ENCODE measurements at regions not wholly inside any gene's neighbourhood (a gene's known extent, or its start where the extent isn't known, plus 50 kb on each side); places are given as distances from the start of the nearest gene placed in this dataset.

DNA sequence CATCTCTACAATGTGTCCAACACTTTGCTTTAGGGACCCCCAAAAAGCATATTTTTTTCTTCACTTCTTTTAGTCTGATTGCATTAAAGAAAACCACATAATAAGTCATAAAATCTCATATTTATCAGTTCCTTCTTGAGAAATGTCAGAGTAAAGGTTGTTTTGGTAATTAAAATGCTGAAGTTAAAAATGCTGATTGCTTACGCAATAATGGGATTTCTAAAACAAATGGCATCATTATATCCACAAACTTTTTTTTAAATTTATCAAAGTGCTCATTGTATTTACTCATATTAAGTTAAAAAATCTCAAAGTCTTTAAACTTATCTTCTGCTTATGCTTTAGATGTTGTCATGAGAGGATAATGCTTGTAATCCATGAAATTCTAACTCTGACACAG, 737.2 kb upstream of the ARGLU1 start:
- no peaks in the 10 kb centered on the region for H3K9me3 ChIP-seq (replicated peaks)
- H3K27ac ChIP-seq (replicated peaks): no peak overlapping the region
- H3K27me3 ChIP-seq (ENCODE audit: low read depth): no peaks in the 10 kb centered on the region
- H3K4me1 ChIP-seq: no peaks in the 10 kb centered on the region
- H3K36me3 ChIP-seq: no peaks in the 10 kb centered on the region
- intact Hi-C loops (cut with micrococcal nuclease): no loop called here
- H3K4me3 ChIP-seq: no peak overlapping the region
- no peak for DNase-seq
- TF ChIP-seq, protein P1, sequence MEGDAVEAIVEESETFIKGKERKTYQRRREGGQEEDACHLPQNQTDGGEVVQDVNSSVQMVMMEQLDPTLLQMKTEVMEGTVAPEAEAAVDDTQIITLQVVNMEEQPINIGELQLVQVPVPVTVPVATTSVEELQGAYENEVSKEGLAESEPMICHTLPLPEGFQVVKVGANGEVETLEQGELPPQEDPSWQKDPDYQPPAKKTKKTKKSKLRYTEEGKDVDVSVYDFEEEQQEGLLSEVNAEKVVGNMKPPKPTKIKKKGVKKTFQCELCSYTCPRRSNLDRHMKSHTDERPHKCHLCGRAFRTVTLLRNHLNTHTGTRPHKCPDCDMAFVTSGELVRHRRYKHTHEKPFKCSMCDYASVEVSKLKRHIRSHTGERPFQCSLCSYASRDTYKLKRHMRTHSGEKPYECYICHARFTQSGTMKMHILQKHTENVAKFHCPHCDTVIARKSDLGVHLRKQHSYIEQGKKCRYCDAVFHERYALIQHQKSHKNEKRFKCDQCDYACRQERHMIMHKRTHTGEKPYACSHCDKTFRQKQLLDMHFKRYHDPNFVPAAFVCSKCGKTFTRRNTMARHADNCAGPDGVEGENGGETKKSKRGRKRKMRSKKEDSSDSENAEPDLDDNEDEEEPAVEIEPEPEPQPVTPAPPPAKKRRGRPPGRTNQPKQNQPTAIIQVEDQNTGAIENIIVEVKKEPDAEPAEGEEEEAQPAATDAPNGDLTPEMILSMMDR (IDR thresholded peaks at IDR 0.05; ENCODE audit: borderline replicate concordance): no peak

DNA sequence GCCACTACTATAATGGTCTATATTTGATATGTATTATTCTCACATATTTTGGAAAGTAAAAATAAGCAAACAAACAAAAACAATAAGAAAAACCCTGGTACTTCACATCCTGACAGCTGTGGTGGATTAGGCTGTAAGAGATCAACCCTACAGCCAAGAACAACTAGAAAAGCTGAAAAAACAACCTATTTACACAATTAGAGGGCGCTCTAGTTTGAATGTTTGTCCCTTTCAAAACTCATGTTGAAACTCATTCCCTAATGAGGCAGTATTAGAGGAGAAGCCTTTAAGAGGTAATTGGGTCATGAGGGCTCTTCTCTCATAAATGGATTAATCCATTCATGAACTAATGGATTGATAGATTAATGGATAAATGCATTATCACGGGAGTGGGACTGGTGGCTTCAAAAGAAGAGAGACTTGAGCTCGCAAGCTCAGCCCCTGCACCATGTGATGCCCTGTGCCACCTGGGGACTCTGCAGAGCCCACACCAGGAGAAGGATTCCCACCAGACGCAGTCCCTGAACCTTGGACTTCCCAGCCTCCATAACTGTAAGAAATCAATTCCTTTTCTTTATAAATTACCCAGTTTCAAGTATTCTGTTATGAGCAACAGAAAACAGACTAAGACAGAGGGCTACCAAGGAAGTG, 733.9 kb upstream of the ARGLU1 start:
- no peak overlapping the region for H3K27ac ChIP-seq (replicated peaks)
- no peak for DNase-seq
- no peaks in the 10 kb centered on the region for H3K36me3 ChIP-seq
- no peaks in the 10 kb centered on the region for H3K27me3 ChIP-seq (ENCODE audit: low read depth)
- H3K9me3 ChIP-seq (replicated peaks): no peaks in the 10 kb centered on the region
- H3K4me1 ChIP-seq: no peaks in the 10 kb centered on the region
- intact Hi-C loops (cut with micrococcal nuclease): no loop called here
- no peak overlapping the region for H3K4me3 ChIP-seq
- TF ChIP-seq, protein P1 (IDR thresholded peaks at IDR 0.05; ENCODE audit: borderline replicate concordance): no peak

DNA sequence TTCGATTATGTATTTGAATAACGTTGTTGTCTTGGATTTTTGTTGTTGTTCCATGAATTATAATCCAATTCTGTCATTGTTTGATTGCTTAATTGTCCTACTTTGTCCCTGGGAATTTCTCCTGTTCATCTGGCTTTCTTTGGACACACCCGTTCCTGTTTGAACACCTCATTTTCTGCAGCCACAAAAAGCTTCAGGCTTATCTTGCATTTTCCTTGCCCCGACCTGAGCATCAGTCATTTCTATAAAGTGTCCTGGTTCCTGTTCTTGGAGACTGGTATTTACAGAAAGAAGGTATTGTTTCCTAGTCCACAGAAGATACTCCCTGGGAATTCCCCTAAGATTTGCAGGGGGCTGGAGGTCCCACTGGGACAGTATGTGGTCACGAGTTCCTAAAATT, 731.8 kb upstream of the ARGLU1 start:
- Histone ChIP-seq H3K27ac (replicated peaks) (no peak overlapping the region), H3K4me1 (no peaks in the 10 kb centered on the region), H3K9me3 (replicated peaks) (peaks cover 3% of the 10 kb centered on the region), H3K27me3 (ENCODE audit: low read depth) (no peaks in the 10 kb centered on the region), H3K36me3 (no peaks in the 10 kb centered on the region), H3K4me3 (no peak overlapping the region)
- TF ChIP-seq, protein P1 (IDR thresholded peaks at IDR 0.05; ENCODE audit: borderline replicate concordance): no peak
- no peak for DNase-seq
- intact Hi-C loops (cut with micrococcal nuclease): no loop called here

DNA sequence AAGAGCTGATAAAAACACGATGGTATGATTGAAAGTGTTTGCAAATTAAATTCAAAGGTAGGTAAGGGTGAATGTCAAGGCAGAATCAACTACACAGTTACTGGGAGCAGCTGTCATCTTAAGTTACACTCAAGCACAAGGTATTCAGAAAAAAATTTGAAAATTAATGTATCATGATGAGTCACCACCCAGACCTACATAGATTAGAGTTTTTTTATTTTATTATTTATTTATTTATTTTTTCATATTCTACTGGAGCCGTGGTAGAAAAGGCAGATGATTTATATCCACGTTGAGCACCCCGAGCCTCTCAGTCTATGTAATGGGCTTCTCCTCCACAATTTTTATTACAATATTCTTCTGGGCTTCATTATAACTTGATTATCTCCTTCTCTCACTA, 728.9 kb upstream of the ARGLU1 start:
- Histone ChIP-seq H3K27me3 (ENCODE audit: low read depth) (no peaks in the 10 kb centered on the region), H3K9me3 (replicated peaks) (peaks cover 3% of the 10 kb centered on the region), H3K36me3 (no peaks in the 10 kb centered on the region), H3K4me3 (no peak overlapping the region), H3K4me1 (no peaks in the 10 kb centered on the region), H3K27ac (replicated peaks) (no peak overlapping the region)
- DNase-seq: no peak
- TF ChIP-seq, protein P1 (IDR thresholded peaks at IDR 0.05; ENCODE audit: borderline replicate concordance): no peak
- intact Hi-C loops (cut with micrococcal nuclease): no loop called here

DNA sequence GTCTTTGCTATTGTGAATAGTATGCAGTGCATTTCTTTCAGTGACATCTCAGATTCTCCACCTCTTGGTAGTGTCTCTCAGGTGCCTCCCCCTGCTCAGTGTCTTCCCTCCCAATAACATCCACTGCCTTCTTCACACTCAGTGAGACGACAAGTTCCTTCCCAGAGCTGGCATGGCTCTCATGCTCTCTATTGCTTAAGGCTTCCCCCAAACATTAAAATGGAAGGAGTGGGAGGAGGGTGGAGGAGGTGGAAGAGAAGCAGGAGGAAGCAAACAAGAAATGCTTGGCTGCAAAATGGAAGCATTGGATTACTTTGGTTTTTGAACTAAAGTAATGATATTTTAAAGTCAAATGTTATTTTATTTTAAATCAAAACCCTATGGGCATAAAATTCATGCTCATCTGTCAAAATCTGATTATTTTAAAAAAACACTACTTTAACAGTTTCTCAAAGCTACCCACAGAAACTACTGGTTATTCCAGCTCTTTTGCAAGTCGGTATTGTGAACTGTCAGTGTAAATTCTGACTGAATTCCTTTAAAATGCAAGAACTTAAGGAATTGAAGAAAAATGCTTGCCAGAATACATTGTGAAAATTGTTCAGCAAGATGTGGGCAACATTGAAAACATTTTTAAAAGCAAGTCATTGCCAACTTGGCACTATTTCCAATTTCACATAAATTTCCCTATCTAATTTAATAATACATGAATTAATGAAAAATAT, 727.6 kb upstream of the ARGLU1 start:
- intact Hi-C loops (cut with micrococcal nuclease): no loop called here

More for the DNA sequence above, 727.6 kb upstream of the ARGLU1 start:
- H3K9me3 ChIP-seq (replicated peaks): peaks cover 3% of the 10 kb centered on the region
- no peak overlapping the region for H3K4me3 ChIP-seq
- no peak overlapping the region for H3K27ac ChIP-seq (replicated peaks)
- H3K27me3 ChIP-seq (ENCODE audit: low read depth): no peaks in the 10 kb centered on the region
- TF ChIP-seq, protein P1 (IDR thresholded peaks at IDR 0.05; ENCODE audit: borderline replicate concordance): no peak
- DNase-seq: no peak
- H3K36me3 ChIP-seq: no peaks in the 10 kb centered on the region
- H3K4me1 ChIP-seq: no peaks in the 10 kb centered on the region

Data from left ventricle myocardium inferior (tissue), 1 donor.